GM06990 (cell line): ENCODE measurements at regions not wholly inside any gene's neighbourhood (a gene's known extent, or its start where the extent isn't known, plus 50 kb on each side); places are given as distances from the start of the nearest gene placed in this dataset.
"Not testable (repeated sequence)": the region's sequence is repeated elsewhere in the genome, so short reads cannot be mapped to it uniquely, and the experiment has no call there.

Experiments used
- DNase-seq: peaks from one replicate; pipeline ENCODE4 v3.0.0-alpha.2; 2011; ENCODE audit not compliant: insufficient read length; ENCODE audit errors: extremely low read depth
- H3K27me3 ChIP-seq: replicated peaks from 2 replicates; pipeline ENCODE4 v1.6.0; 2011; ENCODE audit warnings: low read length; ENCODE audit not compliant: control insufficient read depth, insufficient read depth
- H3K36me3 ChIP-seq: 2 replicates; pipeline ENCODE4 v1.5.1; 2011; ENCODE audit warnings: low read length; ENCODE audit not compliant: control insufficient read depth, insufficient read depth
- H3K4me3 ChIP-seq: replicated peaks from 2 replicates; pipeline ENCODE4 v1.5.1; 2011; ENCODE audit warnings: low read depth, mild to moderate bottlenecking, control low read depth, low read length
- TF ChIP-seq, protein P1 (sequence below): IDR thresholded peaks from 2 replicates; pipeline ENCODE4 v1.5.1; 2011; ENCODE audit warnings: low read length, control low read depth, mild to moderate bottlenecking, inconsistent platforms; ENCODE audit not compliant: insufficient read depth, poor library complexity, severe bottlenecking

DNA sequence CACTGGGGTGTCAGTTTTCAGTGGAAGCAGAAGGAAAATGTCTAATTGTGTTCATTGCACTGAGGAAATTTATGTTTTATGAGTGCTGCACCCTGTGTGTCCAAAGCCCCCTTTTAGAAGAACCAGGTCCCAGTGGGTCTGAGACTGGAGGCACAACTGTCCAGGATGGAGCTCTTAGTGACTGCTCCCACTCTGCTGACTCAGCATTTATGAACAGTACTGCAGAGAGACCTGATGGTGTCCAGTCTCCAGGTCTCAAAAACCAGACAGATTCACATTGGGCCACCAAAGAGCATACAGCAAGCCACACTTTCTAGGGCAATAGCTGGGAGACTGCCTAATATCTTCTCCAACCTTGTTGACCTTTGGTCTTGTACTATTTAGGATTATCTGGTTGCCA is 321.9 kb downstream of the CBLN1 start:
- TF ChIP-seq, protein P1, sequence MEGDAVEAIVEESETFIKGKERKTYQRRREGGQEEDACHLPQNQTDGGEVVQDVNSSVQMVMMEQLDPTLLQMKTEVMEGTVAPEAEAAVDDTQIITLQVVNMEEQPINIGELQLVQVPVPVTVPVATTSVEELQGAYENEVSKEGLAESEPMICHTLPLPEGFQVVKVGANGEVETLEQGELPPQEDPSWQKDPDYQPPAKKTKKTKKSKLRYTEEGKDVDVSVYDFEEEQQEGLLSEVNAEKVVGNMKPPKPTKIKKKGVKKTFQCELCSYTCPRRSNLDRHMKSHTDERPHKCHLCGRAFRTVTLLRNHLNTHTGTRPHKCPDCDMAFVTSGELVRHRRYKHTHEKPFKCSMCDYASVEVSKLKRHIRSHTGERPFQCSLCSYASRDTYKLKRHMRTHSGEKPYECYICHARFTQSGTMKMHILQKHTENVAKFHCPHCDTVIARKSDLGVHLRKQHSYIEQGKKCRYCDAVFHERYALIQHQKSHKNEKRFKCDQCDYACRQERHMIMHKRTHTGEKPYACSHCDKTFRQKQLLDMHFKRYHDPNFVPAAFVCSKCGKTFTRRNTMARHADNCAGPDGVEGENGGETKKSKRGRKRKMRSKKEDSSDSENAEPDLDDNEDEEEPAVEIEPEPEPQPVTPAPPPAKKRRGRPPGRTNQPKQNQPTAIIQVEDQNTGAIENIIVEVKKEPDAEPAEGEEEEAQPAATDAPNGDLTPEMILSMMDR, result no peak
- H3K4me3 ChIP-seq, result no peak overlapping the region
- H3K27me3 ChIP-seq, result no peaks in the 10 kb centered on the region
- H3K36me3 ChIP-seq, result no peaks in the 10 kb centered on the region
- no peak for DNase-seq

DNA sequence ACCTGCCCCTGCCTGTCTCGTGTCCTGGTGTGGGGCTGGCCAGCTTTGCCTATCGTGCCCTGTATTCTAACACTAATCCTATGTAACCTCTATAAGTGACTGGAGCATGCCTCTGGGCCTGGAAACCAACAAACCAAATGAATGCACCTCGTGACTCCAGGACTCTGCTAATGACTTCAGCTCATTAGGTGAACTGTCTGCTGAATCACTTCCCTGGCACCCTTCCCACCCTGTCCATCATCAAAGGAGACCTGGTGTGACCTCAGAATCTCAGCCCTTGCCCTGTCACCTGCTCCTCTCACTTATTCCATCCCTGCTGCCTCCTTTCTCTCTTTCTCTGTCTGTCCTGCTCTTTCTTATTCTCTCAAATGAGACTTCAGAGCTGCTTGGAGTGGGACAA is 322.4 kb downstream of the CBLN1 start:
- Histone ChIP-seq H3K36me3 (no peaks in the 10 kb centered on the region), H3K4me3 (no peak overlapping the region), H3K27me3 (no peaks in the 10 kb centered on the region)
- DNase-seq, result no peak
- TF ChIP-seq, protein P1, result no peak

DNA sequence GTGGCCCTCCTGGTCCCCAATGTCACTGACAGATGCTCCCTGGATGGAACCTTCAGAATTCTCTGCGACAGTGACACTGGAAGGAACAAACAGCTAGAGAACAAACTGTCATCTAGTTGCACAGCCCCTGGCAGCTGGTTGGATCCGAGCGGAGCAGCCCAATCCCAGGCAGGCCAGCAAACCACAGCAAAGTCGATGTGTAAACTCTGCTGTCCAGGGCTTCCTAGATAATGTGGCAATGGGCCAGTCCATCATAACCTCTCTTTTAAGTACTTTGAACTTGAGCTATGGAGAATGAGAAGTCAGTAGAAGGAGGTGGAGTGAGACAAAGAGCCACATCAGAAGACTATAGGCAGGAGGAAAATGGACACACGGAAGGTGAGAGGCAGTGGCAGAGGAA is 323.0 kb downstream of the CBLN1 start:
- Histone ChIP-seq H3K27me3 (no peaks in the 10 kb centered on the region), H3K36me3 (no peaks in the 10 kb centered on the region), H3K4me3 (no peak overlapping the region)
- TF ChIP-seq, protein P1, result no peak
- no peak for DNase-seq

DNA sequence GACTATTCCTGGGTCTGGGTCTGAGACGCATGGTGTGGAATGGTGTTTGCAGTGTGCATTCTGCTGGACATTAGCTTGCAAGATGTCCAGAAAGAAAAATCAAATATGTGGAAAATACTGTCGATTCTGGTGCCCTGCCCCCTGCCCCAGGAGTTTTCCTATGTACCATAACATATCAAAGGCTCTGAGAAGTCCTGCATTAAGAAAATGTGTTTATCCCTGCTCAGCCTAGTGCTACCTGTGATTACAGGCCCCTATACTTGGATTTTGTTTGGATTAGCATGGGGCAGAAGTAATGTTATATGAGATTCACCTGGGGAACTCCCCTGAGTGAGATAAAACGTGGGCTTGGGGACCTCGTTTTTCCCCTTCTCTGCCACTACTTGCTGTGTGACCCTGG is 325.0 kb downstream of the CBLN1 start:
- Histone ChIP-seq H3K36me3 (no peaks in the 10 kb centered on the region), H3K4me3 (no peak overlapping the region), H3K27me3 (no peaks in the 10 kb centered on the region)
- no peak for DNase-seq
- TF ChIP-seq, protein P1, result no peak

DNA sequence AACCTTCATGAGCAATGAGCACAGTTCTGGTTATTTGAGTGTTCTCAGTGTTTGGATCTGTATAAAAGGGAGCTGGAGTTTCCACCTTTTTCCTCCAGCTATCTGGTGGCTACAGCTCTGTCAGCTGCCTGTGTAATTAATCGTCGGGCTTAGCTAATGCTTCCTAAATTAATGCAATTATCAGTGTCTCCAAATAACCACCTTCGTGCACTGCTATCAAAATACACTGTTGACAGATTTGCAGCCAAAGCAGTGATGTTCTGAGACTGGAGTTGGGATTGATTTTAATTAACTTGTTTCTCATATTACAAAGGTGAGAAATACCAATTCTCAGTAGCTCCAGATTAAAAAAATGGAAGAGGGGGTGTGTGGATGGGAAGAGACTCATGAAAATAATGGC is 325.8 kb downstream of the CBLN1 start:
- no peak overlapping the region for H3K4me3 ChIP-seq
- H3K36me3 ChIP-seq, result no peaks in the 10 kb centered on the region
- TF ChIP-seq, protein P1, result no peak
- no peaks in the 10 kb centered on the region for H3K27me3 ChIP-seq
- DNase-seq, result no peak

DNA sequence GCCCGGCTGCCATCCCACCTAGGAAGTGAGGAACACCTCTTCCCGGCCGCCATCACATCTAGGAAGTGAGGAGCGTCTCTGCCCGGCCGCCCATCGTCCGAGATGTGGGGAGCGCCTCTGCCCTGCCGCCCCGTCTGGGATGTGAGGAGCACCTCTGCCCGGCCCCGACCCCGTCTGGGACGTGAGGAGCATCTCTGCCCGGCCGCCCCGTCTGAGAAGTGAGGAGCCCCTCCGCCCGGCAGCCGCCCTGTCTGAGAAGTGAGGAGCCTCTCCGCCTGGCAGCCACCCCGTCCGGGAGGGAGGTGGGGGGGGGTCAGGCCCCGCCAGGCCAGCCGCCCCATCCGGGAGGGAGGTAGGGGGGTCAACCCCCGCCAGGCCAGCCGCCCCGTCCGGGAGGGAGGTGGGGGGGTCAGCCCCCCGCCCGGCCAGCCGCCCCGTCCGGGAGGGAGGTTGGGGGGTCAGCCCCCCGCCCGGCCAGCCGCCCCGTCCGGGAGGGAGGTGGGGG is 330.0 kb downstream of the CBLN1 start:
- H3K27me3 ChIP-seq, H3K36me3 ChIP-seq, H3K4me3 ChIP-seq, DNase-seq: not testable (repeated sequence)
